Adipocyte (in vitro differentiated cells): ENCODE measurements at regions not wholly inside any gene's neighbourhood (a gene's known extent, or its start where the extent isn't known, plus 50 kb on each side); places are given as distances from the start of the nearest gene placed in this dataset.
A peak's percentile ranks its signal among the peaks of the same experiment; 100 is the strongest.
"Not testable (repeated sequence)": the region's sequence is repeated elsewhere in the genome, so short reads cannot be mapped to it uniquely, and the experiment has no call there.

Source experiments
- DNase-seq: peaks from one replicate; pipeline ENCODE4 v3.0.0-alpha.2; 2015; ENCODE audit warnings: low read depth
- H3K27me3 ChIP-seq: replicated peaks from 2 replicates; pipeline ENCODE4 v1.7.0; 2013; ENCODE audit warnings: mild to moderate bottlenecking, low read length, moderate library complexity; ENCODE audit not compliant: control insufficient read depth, insufficient read depth
- H3K36me3 ChIP-seq: 2 replicates; pipeline ENCODE4 v1.7.0; 2013; ENCODE audit warnings: low read length, mild to moderate bottlenecking, moderate library complexity; ENCODE audit not compliant: control insufficient read depth, insufficient read depth, severe bottlenecking
- H3K4me1 ChIP-seq: 2 replicates; pipeline ENCODE4 v1.7.0; 2013; ENCODE audit warnings: mild to moderate bottlenecking, low read length, moderate library complexity; ENCODE audit not compliant: control insufficient read depth, insufficient read depth
- H3K4me3 ChIP-seq: 2 replicates; pipeline ENCODE4 v1.7.0; 2013; ENCODE audit warnings: mild to moderate bottlenecking, low read length, moderate library complexity
- H3K9ac ChIP-seq: 2 replicates; pipeline ENCODE4 v1.7.0; 2013; ENCODE audit warnings: mild to moderate bottlenecking, low read length, moderate library complexity
- H3K9me3 ChIP-seq: 2 replicates; pipeline ENCODE4 v1.7.0; 2013; ENCODE audit warnings: mild to moderate bottlenecking, low read length, moderate library complexity; ENCODE audit not compliant: control insufficient read depth

DNA sequence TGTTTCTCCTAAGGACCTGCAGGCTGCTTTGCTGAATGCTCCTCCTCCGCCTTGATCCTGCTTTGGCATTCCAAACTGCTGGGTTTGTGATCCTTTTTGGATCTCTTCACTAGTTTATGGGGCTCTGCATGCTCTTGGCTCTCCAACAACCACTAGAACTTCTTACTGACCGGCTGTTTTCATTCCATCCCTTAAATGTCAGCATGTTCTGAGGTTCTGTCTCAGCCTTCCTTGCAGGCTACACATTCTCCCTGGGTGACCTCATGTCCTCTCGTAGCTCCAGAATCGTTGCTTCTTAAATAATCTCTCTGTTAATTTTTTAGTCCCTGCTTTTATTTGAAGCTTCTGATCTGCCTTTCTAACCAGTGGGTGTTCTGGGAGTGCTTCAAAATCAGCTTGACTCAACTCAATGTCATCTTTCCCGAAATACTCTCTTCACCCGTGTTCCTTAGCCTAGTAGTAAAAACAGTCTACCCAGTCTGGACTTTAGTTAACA is 119.0 kb upstream of the HS3ST2 start:
- Histone ChIP-seq H3K4me1 (peaks cover 47% of the 10 kb centered on the region), H3K9ac (peak overlapping the region; percentile 79), H3K9me3 (peaks cover 9% of the 10 kb centered on the region), H3K36me3 (no peaks in the 10 kb centered on the region), H3K27me3 (no peaks in the 10 kb centered on the region), H3K4me3 (peak overlapping the region; percentile 20)
- DNase-seq, result peak; percentile 66

DNA sequence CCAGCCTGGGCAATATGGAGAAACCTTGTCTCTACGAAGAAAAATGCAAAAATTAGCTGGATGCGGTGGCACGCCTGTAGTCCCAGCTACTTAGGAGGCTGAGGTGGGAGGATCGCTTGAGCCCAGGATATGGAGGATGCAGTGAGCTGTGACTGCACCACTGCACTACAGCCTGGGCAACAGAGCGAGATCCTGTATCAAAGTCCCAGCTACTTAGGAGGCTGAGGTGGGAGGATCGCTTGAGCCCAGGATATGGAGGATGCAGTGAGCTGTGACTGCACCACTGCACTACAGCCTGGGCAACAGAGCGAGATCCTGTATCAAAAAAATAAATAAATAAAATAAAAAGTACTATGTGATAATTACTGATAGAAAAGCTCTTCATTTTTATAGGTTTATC is 118.2 kb upstream of the HS3ST2 start:
- DNase-seq, H3K36me3 ChIP-seq, H3K9me3 ChIP-seq, H3K27me3 ChIP-seq: not testable (repeated sequence)
- Histone ChIP-seq H3K4me3 (peak overlapping the region; percentile 20), H3K4me1 (peaks cover 47% of the 10 kb centered on the region), H3K9ac (peak overlapping the region; percentile 79)

- no peak overlapping the region for H3K9ac ChIP-seq
- no peaks in the 10 kb centered on the region for H3K36me3 ChIP-seq
- H3K4me3 ChIP-seq, result no peak overlapping the region
- peaks cover 14% of the 10 kb centered on the region for H3K4me1 ChIP-seq
- H3K27me3 ChIP-seq, result peaks cover 14% of the 10 kb centered on the region
- no peak for DNase-seq
- no peaks in the 10 kb centered on the region for H3K9me3 ChIP-seq
Observed at GRCh38 chr16:22699356-22699755, 114.6 kb upstream of the HS3ST2 start.

DNA sequence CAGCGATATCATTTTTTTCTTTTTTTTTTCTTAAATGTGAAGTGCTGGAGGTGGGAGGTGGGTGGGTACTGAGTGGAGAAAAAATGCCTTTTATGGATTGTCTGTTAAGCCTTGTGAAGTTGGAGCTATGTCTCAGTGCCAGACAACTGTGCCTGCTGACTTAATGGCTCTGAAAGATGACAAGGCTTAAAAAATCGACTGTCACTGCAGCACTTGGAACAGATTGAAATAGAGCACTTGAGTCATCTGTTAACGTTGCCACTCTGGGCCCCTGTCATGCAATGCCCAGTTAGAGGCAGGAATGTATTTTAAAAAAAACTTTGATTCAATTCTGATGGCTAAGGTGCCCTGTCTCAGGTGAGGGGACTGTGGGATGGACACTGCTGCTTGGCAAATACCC is 108.2 kb upstream of the HS3ST2 start:
- no peaks in the 10 kb centered on the region for H3K9me3 ChIP-seq
- H3K4me3 ChIP-seq, result no peak overlapping the region
- no peak overlapping the region for H3K9ac ChIP-seq
- DNase-seq, result no peak
- peaks cover 6% of the 10 kb centered on the region for H3K4me1 ChIP-seq
- no peaks in the 10 kb centered on the region for H3K36me3 ChIP-seq
- H3K27me3 ChIP-seq, result peaks cover 23% of the 10 kb centered on the region

- Histone ChIP-seq H3K9me3 (peaks cover 15% of the 10 kb centered on the region), H3K4me1 (peaks cover 10% of the 10 kb centered on the region), H3K9ac (no peak overlapping the region), H3K27me3 (peaks cover 4% of the 10 kb centered on the region), H3K36me3 (no peaks in the 10 kb centered on the region), H3K4me3 (no peak overlapping the region)
- DNase-seq, result no peak
Observed at GRCh38 chr16:22710326-22710725, 103.6 kb upstream of the HS3ST2 start.

DNA sequence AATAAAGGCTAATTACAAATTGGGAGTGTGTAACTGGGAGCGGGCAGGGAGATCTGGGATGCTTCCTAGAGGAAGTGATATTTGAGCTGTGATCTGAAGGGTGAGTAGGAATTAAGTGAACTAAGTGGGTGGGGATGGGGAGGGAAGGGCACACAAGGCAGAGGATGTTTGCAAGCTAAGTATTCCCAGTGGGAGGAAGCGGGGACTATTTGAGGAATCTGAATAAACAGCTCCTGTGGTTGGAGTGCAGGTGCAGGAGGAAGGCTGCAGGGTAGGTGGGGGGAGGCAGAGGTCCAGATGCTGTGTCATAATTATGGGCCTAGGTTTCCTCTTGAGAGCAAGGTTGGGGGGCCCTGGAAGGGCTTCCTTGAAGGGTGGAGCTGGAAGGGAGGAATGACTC is 102.1 kb upstream of the HS3ST2 start:
- H3K4me3 ChIP-seq, result no peak overlapping the region
- H3K9me3 ChIP-seq, result peaks cover 15% of the 10 kb centered on the region
- no peak for DNase-seq
- H3K9ac ChIP-seq, result no peak overlapping the region
- H3K36me3 ChIP-seq, result no peaks in the 10 kb centered on the region
- no peaks in the 10 kb centered on the region for H3K27me3 ChIP-seq
- H3K4me1 ChIP-seq, result peaks cover 10% of the 10 kb centered on the region

GRCh38 chr16:22712471-22712870 is 101.5 kb upstream of the HS3ST2 start:
- Histone ChIP-seq H3K4me3 (no peak overlapping the region), H3K36me3 (no peaks in the 10 kb centered on the region), H3K9ac (no peak overlapping the region), H3K9me3 (peaks cover 15% of the 10 kb centered on the region), H3K4me1 (peaks cover 10% of the 10 kb centered on the region), H3K27me3 (no peaks in the 10 kb centered on the region)
- DNase-seq, result no peak

GRCh38 chr16:22718598-22718997 is 95.4 kb upstream of the HS3ST2 start:
- not testable (repeated sequence) for H3K9ac ChIP-seq, H3K4me1 ChIP-seq, H3K36me3 ChIP-seq, H3K4me3 ChIP-seq, DNase-seq, H3K9me3 ChIP-seq
- H3K27me3 ChIP-seq, result peaks cover 15% of the 10 kb centered on the region

DNA sequence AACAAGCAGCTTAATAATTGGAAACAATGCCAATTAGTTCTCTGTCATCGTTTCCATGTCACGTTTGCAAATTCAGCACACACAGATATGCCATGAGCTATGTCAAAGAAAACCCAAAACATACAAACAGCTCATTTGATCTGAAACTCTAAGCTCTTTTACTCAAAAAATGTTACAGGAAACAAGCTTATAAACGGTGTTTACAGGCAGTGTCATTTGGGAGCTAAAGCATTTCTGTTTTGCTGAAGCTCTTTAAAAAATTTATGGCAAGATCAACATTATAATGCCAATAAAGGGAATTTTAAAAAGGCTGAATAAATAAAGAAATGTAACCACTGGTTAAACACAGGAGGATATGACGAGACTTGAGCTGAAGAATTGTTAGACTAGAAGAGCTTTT is 94.0 kb upstream of the HS3ST2 start:
- no peak overlapping the region for H3K9ac ChIP-seq
- H3K4me1 ChIP-seq, result no peaks in the 10 kb centered on the region
- DNase-seq, result no peak
- no peaks in the 10 kb centered on the region for H3K36me3 ChIP-seq
- no peak overlapping the region for H3K4me3 ChIP-seq
- peaks cover 16% of the 10 kb centered on the region for H3K27me3 ChIP-seq
- no peaks in the 10 kb centered on the region for H3K9me3 ChIP-seq

- peaks cover 21% of the 10 kb centered on the region for H3K27me3 ChIP-seq
- H3K4me1 ChIP-seq, result no peaks in the 10 kb centered on the region
- H3K36me3 ChIP-seq, result no peaks in the 10 kb centered on the region
- H3K9me3 ChIP-seq, result no peaks in the 10 kb centered on the region
- no peak for DNase-seq
- H3K9ac ChIP-seq, result no peak overlapping the region
- H3K4me3 ChIP-seq, result no peak overlapping the region
Observed at GRCh38 chr16:22721511-22722100, 92.4 kb upstream of the HS3ST2 start.

DNA sequence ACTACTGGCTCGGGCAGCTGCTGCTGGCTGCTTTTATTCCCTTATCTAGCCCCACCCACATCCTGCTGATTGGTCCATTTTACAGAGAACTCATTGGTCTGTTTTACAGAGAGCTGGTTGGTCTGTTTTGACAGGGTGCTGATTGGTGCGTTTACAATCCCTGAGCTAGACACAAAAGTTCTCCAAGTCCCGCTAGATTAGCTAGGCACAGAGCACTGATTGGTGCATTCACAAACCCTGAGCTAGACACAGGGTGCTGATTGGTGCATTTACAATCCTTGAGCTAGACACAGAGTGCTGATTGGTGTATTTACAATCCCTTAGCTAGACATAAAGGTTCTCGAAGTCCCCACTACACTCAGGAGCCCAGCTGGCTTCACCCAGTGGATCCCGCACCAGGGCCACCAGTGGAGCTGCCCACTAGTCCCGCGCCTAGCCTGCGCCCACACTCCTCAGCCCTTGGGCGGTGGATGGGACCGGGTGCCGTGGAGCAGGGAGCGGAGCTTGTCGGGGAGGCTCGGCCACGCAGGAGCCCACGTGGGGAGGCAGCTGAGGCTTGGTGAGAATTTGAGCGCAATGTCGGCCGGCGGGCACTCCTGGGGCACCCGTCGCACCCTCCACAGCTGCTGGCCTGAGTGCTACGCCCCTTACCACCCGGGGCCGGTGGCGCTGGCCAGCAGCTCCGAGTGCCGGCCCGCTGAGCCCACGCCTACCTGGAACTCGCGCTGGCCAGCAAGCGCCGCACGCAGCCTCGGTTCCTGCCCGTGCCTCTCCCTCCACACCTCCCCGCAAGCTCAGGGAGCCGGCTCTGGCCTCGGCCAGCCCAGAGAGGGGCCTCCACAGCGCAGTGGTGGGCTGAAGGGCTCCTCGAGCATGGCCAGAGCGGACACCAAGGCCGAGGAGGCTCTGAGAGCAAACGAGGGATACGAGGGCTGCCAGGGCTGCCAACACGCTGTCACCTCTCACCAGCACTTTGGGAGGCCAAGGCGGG is 91.1 kb upstream of the HS3ST2 start:
- H3K4me3 ChIP-seq, H3K9ac ChIP-seq: not testable (repeated sequence)

More for the DNA sequence above, 91.1 kb upstream of the HS3ST2 start:
- not testable (repeated sequence) for DNase-seq, H3K9me3 ChIP-seq, H3K4me1 ChIP-seq, H3K36me3 ChIP-seq
- H3K27me3 ChIP-seq, result peaks cover 21% of the 10 kb centered on the region
